ENCODE measurements at regions not wholly inside any gene's neighbourhood (a gene's known extent, or its start where the extent isn't known, plus 50 kb on each side); places are given as distances from the start of the nearest gene placed in this dataset.
"Not testable (repeated sequence)": the region's sequence is repeated elsewhere in the genome, so short reads cannot be mapped to it uniquely, and the experiment has no call there.

DNA sequence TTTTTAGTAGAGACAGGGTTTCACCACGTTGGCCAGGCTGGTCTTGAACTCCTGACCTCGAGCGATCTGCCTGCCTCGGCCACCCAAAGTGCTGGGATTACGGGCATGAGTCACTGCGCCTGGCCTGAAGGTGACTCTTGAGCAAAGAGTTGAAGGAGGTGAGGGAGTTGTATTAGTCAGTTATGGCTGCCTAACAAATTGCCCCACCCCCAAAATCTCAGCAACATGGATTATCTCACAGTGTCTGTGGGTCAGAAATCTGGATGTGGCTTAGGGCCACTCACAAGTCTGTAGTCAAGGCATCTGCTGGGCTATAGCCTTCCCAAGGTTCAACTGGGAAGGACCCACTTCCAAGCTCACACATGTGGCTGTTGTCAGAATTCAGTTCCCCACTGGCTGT is 52.8 kb upstream of the ADGRE5 start:
- Histone ChIP-seq H3K9me3 (ENCODE audit: insufficient read depth, low read depth, low read length) (no peaks in the 10 kb centered on the region), H3K27ac (ENCODE audit: low read length) (no peak overlapping the region), H3K4me3 (ENCODE audit: low read length) (no peak overlapping the region), H3K27me3 (ENCODE audit: insufficient read depth, low read length) (no peaks in the 10 kb centered on the region), H3K4me1 (ENCODE audit: insufficient read depth, low read length) (no peaks in the 10 kb centered on the region), H3K36me3 (ENCODE audit: insufficient read depth, low read depth, low read length) (no peaks in the 10 kb centered on the region), H3K9ac (ENCODE audit: low read depth, low read length) (no peak overlapping the region)

DNA sequence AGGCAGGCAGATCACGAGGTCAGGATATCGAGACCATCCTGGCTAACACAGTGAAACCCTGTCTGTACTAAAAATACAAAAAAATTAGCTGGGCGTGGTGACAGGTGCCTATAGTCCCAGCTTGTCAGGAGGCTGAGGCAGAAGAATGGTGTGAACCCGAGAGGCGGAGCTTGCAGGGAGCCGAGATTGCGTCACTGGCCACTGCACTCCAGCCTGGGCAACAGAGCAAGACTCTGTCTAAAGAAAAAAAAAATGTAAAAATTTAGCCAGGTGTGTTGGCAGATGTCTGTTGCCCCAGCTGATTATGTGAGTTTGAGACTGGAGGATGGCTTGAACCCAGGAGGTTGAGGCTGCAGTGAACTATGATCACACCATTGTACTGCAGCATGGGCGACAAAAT is 54.2 kb upstream of the ADGRE5 start:
- not testable (repeated sequence) for H3K9ac ChIP-seq (ENCODE audit: low read depth, low read length); H3K36me3 ChIP-seq (ENCODE audit: insufficient read depth, low read depth, low read length); H3K27ac ChIP-seq (ENCODE audit: low read length); H3K4me3 ChIP-seq (ENCODE audit: low read length); H3K4me1 ChIP-seq (ENCODE audit: insufficient read depth, low read length); H3K27me3 ChIP-seq (ENCODE audit: insufficient read depth, low read length); H3K9me3 ChIP-seq (ENCODE audit: insufficient read depth, low read depth, low read length)

GRCh38 chr19:14325863-14326262 is 55.4 kb upstream of the ADGRE5 start:
- Histone ChIP-seq H3K27me3 (ENCODE audit: insufficient read depth, low read length) (no peaks in the 10 kb centered on the region), H3K36me3 (ENCODE audit: insufficient read depth, low read depth, low read length) (no peaks in the 10 kb centered on the region), H3K4me1 (ENCODE audit: insufficient read depth, low read length) (no peaks in the 10 kb centered on the region), H3K4me3 (ENCODE audit: low read length) (no peak overlapping the region), H3K9ac (ENCODE audit: low read depth, low read length) (no peak overlapping the region), H3K9me3 (ENCODE audit: insufficient read depth, low read depth, low read length) (no peaks in the 10 kb centered on the region), H3K27ac (ENCODE audit: low read length) (no peak overlapping the region)

DNA sequence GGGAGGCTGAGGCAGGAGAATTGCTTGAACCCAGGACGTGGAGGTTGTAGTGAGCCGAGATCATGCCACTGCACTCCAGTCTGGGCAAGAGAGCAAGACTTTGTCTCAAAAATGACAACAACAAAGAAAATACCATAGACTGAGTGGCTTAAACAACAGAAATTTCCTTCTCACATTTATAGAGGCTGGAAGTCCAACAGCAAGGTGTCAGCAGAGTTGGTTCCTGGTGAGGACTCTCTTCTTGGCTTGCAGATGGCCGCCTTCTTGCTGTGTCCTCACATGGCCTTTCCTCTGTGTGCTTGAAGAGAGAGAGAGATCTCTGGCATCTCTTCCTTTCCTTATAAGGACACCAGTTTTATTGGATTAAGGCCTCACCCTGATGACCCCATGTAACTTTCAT is 56.1 kb upstream of the ADGRE5 start:
- no peak overlapping the region for H3K4me3 ChIP-seq (ENCODE audit: low read length)
- H3K36me3 ChIP-seq (ENCODE audit: insufficient read depth, low read depth, low read length): no peaks in the 10 kb centered on the region
- no peaks in the 10 kb centered on the region for H3K27me3 ChIP-seq (ENCODE audit: insufficient read depth, low read length)
- H3K9ac ChIP-seq (ENCODE audit: low read depth, low read length): no peak overlapping the region
- H3K4me1 ChIP-seq (ENCODE audit: insufficient read depth, low read length): no peaks in the 10 kb centered on the region
- no peak overlapping the region for H3K27ac ChIP-seq (ENCODE audit: low read length)
- H3K9me3 ChIP-seq (ENCODE audit: insufficient read depth, low read depth, low read length): no peaks in the 10 kb centered on the region

DNA sequence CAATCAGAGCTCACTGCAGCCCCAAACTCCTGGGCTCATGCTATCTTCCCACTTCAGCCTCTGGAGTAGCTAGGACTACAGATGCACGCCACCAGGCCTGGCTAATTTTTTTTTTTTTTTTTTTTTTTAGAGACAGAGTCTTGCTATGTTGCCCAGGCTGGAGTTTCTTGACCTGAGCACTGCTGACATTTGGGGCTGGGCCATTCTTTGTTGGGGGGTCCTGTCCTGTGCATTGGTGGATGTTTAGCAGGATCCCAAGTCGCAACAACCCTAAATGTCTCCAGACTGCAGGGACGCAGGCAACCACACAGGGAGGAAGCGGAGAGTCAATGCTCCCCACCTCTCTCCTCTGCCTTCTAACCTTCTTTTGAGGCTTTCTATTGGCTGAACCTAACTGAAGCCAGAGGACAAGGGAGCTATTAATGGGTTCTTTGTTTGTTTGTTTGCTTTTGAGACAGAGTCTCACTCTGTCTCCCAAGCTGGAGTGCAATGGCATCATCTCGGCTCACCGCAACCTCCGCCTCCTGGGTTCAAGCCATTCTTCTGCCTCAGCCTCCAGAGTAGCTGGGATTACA is 58.3 kb upstream of the ADGRE5 start:
- Histone ChIP-seq H3K36me3 (ENCODE audit: insufficient read depth, low read depth, low read length) (no peaks in the 10 kb centered on the region), H3K27me3 (ENCODE audit: insufficient read depth, low read length) (no peaks in the 10 kb centered on the region), H3K9me3 (ENCODE audit: insufficient read depth, low read depth, low read length) (no peaks in the 10 kb centered on the region), H3K4me3 (ENCODE audit: low read length) (no peak overlapping the region), H3K4me1 (ENCODE audit: insufficient read depth, low read length) (no peaks in the 10 kb centered on the region; the same call in 1 of the 2 replicates), H3K9ac (ENCODE audit: low read depth, low read length) (no peak overlapping the region), H3K27ac (ENCODE audit: low read length) (no peak overlapping the region)

- Histone ChIP-seq H3K4me3 (ENCODE audit: low read length) (no peak overlapping the region), H3K27me3 (ENCODE audit: insufficient read depth, low read length) (no peaks in the 10 kb centered on the region), H3K36me3 (ENCODE audit: insufficient read depth, low read depth, low read length) (no peaks in the 10 kb centered on the region), H3K9me3 (ENCODE audit: insufficient read depth, low read depth, low read length) (no peaks in the 10 kb centered on the region), H3K27ac (ENCODE audit: low read length) (no peak overlapping the region), H3K9ac (ENCODE audit: low read depth, low read length) (no peak overlapping the region), H3K4me1 (ENCODE audit: insufficient read depth, low read length) (no peaks in the 10 kb centered on the region; the same call in 1 of the 2 replicates)
These were observed 61.0 kb upstream of the ADGRE5 start for GRCh38 chr19:14320253-14320652.

DNA sequence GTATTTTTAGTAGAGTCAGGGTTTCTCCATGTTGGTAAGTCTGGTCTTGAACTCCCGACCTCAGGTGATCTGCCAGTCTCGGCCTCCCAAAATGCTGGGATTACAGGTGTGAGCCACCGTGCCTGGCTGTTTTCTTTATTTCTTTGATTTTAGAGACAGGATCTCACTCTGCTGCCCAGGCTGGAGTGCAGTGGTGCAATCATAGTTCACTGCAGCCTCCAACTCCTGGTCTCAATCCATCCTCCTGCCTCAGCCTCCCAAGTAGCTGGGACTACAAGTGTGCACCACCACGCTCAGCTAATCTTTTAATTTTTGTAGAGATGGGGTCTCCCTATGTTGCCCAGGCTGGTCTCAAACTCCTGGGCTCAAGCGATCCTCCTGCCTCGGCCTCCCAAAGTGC is 61.5 kb upstream of the ADGRE5 start:
- not testable (repeated sequence) for H3K9ac ChIP-seq (ENCODE audit: low read depth, low read length); H3K4me1 ChIP-seq (ENCODE audit: insufficient read depth, low read length); H3K27me3 ChIP-seq (ENCODE audit: insufficient read depth, low read length); H3K36me3 ChIP-seq (ENCODE audit: insufficient read depth, low read depth, low read length); H3K27ac ChIP-seq (ENCODE audit: low read length); H3K4me3 ChIP-seq (ENCODE audit: low read length); H3K9me3 ChIP-seq (ENCODE audit: insufficient read depth, low read depth, low read length)

DNA sequence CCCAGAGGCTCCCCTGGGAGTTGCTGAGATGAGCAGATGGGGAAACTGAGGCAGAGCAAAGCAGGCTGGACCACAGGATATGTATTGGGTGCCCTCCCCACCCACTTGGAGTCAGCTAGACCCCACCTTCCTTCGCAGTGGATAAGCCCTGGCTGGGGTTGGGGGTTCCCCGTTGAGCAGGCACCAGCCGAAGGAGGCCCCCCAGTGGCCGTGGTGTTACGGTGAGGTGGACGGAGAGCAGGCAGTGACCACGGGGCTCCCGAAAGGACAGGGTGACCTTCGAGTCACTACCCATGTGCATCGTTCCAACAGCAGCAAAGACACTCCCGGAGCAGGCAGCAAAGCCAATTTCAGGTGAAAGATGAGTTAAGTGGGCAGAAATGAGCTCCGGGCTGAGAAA is 62.4 kb upstream of the ADGRE5 start:
- Histone ChIP-seq H3K4me1 (ENCODE audit: insufficient read depth, low read length) (no peaks in the 10 kb centered on the region; the same call in 1 of the 2 replicates), H3K4me3 (ENCODE audit: low read length) (no peak overlapping the region), H3K9me3 (ENCODE audit: insufficient read depth, low read depth, low read length) (no peaks in the 10 kb centered on the region), H3K27ac (ENCODE audit: low read length) (no peak overlapping the region), H3K9ac (ENCODE audit: low read depth, low read length) (no peak overlapping the region), H3K27me3 (ENCODE audit: insufficient read depth, low read length) (no peaks in the 10 kb centered on the region), H3K36me3 (ENCODE audit: insufficient read depth, low read depth, low read length) (no peaks in the 10 kb centered on the region)

GRCh38 chr19:14317157-14317556 is 64.1 kb upstream of the ADGRE5 start:
- Histone ChIP-seq H3K4me1 (ENCODE audit: insufficient read depth, low read length) (no peaks in the 10 kb centered on the region; the same call in 1 of the 2 replicates), H3K27ac (ENCODE audit: low read length) (no peak overlapping the region), H3K9ac (ENCODE audit: low read depth, low read length) (no peak overlapping the region), H3K4me3 (ENCODE audit: low read length) (no peak overlapping the region), H3K9me3 (ENCODE audit: insufficient read depth, low read depth, low read length) (no peaks in the 10 kb centered on the region), H3K27me3 (ENCODE audit: insufficient read depth, low read length) (no peaks in the 10 kb centered on the region), H3K36me3 (ENCODE audit: insufficient read depth, low read depth, low read length) (no peaks in the 10 kb centered on the region)

DNA sequence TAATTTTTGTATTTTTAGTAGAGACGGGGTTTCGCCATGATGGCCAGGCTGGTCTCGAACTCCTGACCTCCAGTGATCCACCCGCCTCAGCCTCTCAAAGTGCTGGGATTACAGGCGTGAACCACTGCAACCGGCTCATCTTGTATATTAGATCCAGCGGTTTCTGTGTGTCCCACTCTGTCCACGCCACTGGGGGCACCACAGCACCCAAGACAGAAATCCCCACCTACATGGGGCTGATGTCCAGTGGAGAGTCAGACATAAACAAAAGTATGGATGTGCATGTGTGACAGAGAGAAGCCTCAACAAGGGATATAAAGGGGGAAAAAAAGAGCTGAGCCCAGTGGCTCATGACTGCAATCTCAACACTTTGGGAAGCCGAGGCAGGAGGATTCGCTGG is 65.8 kb upstream of the ADGRE5 start:
- no peaks in the 10 kb centered on the region for H3K27me3 ChIP-seq (ENCODE audit: insufficient read depth, low read length)
- H3K27ac ChIP-seq (ENCODE audit: low read length): no peak overlapping the region
- H3K9ac ChIP-seq (ENCODE audit: low read depth, low read length): no peak overlapping the region
- no peaks in the 10 kb centered on the region; the same call in 1 of the 2 replicates for H3K4me1 ChIP-seq (ENCODE audit: insufficient read depth, low read length)
- H3K9me3 ChIP-seq (ENCODE audit: insufficient read depth, low read depth, low read length): no peaks in the 10 kb centered on the region
- H3K4me3 ChIP-seq (ENCODE audit: low read length): no peak overlapping the region
- H3K36me3 ChIP-seq (ENCODE audit: insufficient read depth, low read depth, low read length): no peaks in the 10 kb centered on the region

- H3K27me3 ChIP-seq (ENCODE audit: insufficient read depth, low read length): no peaks in the 10 kb centered on the region
- no peak overlapping the region for H3K27ac ChIP-seq (ENCODE audit: low read length)
- no peaks in the 10 kb centered on the region for H3K4me1 ChIP-seq (ENCODE audit: insufficient read depth, low read length)
- H3K9me3 ChIP-seq (ENCODE audit: insufficient read depth, low read depth, low read length): no peaks in the 10 kb centered on the region
- H3K9ac ChIP-seq (ENCODE audit: low read depth, low read length): no peak overlapping the region
- no peaks in the 10 kb centered on the region for H3K36me3 ChIP-seq (ENCODE audit: insufficient read depth, low read depth, low read length)
- no peak overlapping the region for H3K4me3 ChIP-seq (ENCODE audit: low read length)
These were observed 71.2 kb upstream of the ADGRE5 start for GRCh38 chr19:14310055-14310454.

DNA sequence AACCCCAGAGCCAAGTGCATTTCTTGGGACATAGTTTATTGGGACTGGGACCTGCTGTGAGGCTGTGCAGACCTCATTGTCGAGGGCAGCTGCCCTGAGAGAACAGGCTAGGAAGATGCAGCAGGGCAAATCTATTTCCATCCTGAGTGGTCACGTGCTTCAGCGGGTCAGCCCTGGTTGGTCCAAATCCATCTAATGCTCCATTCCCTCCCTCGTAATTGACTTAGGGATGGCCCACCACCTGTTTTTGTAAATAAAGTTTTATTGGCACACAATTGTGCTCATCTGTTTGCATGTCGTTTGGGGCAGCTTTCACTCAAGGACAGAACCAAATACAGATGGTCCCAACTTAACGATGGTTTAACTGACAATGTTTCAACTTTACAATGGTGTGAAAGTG is 75.5 kb upstream of the ADGRE5 start:
- no peak overlapping the region for H3K4me3 ChIP-seq (ENCODE audit: low read length)
- no peak overlapping the region for H3K9ac ChIP-seq (ENCODE audit: low read depth, low read length)
- H3K27ac ChIP-seq (ENCODE audit: low read length): no peak overlapping the region
- H3K27me3 ChIP-seq (ENCODE audit: insufficient read depth, low read length): no peaks in the 10 kb centered on the region
- no peaks in the 10 kb centered on the region for H3K4me1 ChIP-seq (ENCODE audit: insufficient read depth, low read length)
- no peaks in the 10 kb centered on the region for H3K9me3 ChIP-seq (ENCODE audit: insufficient read depth, low read depth, low read length)
- no peaks in the 10 kb centered on the region for H3K36me3 ChIP-seq (ENCODE audit: insufficient read depth, low read depth, low read length)

GRCh38 chr19:14301150-14301549 is 80.1 kb upstream of the ADGRE5 start:
- no peak overlapping the region for H3K9ac ChIP-seq (ENCODE audit: low read depth, low read length)
- no peaks in the 10 kb centered on the region for H3K4me1 ChIP-seq (ENCODE audit: insufficient read depth, low read length)
- no peak overlapping the region for H3K4me3 ChIP-seq (ENCODE audit: low read length)
- no peaks in the 10 kb centered on the region for H3K27me3 ChIP-seq (ENCODE audit: insufficient read depth, low read length)
- no peak overlapping the region for H3K27ac ChIP-seq (ENCODE audit: low read length)
- H3K9me3 ChIP-seq (ENCODE audit: insufficient read depth, low read depth, low read length): no peaks in the 10 kb centered on the region
- no peaks in the 10 kb centered on the region for H3K36me3 ChIP-seq (ENCODE audit: insufficient read depth, low read depth, low read length)
